Calu3 (cell line): ENCODE measurements at regions not wholly inside any gene's neighbourhood (a gene's known extent, or its start where the extent isn't known, plus 50 kb on each side); places are given as distances from the start of the nearest gene placed in this dataset.

Experiments
- BruUV-seq: library from RNA; stranded (reverse); fragments of 400-500 nt; replicated peaks from 2 replicates; lab custom pipeline; 2021; lab: Mats Ljungman, UMichigan
- CTCF ChIA-PET: fragments of 300-600 bp; sonication (Branson Sonifier 250); formaldehyde crosslinking; loops from one replicate; lab custom pipeline; 2022; ENCODE audit warnings: antibody characterized with exemption; lab: Charles Lee
- DNase-seq: peaks from one replicate; pipeline ENCODE4 v3.0.0; 2022
- H3K27ac Mint-ChIP-seq: one replicate; pipeline ENCODE4 v1.8.0; 2022; ENCODE audit warnings: mixed read lengths; ENCODE audit not compliant: unreplicated experiment
- H3K27me3 Mint-ChIP-seq: one replicate; pipeline ENCODE4 v1.8.0; 2022; ENCODE audit warnings: mixed read lengths; ENCODE audit not compliant: unreplicated experiment
- H3K36me3 Mint-ChIP-seq: one replicate; pipeline ENCODE4 v1.8.0; 2022; ENCODE audit warnings: mild to moderate bottlenecking, moderate library complexity, mixed read lengths; ENCODE audit not compliant: insufficient read depth, unreplicated experiment
- H3K4me1 Mint-ChIP-seq: one replicate; pipeline ENCODE4 v1.8.0; 2022; ENCODE audit warnings: mild to moderate bottlenecking, low read depth, mixed read lengths; ENCODE audit not compliant: unreplicated experiment
- H3K4me3 Mint-ChIP-seq: one replicate; pipeline ENCODE4 v1.8.0; 2022; ENCODE audit warnings: mild to moderate bottlenecking, low read depth, moderate library complexity, mixed read lengths; ENCODE audit not compliant: unreplicated experiment
- H3K9me3 Mint-ChIP-seq: one replicate; pipeline ENCODE4 v1.8.0; 2022; ENCODE audit warnings: low read depth, mixed read lengths; ENCODE audit not compliant: unreplicated experiment
- intact Hi-C: fragments of 100-400 bp; cut with micrococcal nuclease; formaldehyde crosslinking; loops from one replicate; pipeline ENCODE4 v1.10.0; 2022; ENCODE audit not compliant: unreplicated experiment
- TF ChIP-seq, protein P1 (sequence below): fragments of 200-600 bp; IDR thresholded peaks from one replicate; pipeline ENCODE4 v1.8.0; 2022; ENCODE audit warnings: antibody characterized with exemption; ENCODE audit not compliant: unreplicated experiment

DNA sequence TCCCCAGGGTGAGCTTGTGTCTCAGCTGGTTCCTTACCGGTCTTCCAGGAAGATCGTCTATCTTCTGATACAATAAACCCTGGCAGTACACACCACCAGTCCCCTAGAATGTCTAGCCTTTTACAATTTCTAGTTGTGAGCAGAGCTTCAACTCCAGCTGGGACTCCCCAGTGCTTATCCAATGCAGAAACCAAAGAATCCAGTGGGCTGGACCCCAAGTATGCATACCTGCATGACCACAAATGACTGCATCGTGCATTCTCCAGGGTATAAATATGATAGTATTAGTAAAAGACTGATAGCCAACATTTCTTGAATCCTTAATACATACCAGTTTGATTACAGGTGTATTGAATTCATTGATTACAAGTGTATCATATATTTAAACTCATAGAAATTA, 176.0 kb downstream of the SATB1 start:
- DNase-seq = no peak
- H3K9me3 Mint-ChIP-seq = no peaks in the 10 kb centered on the region
- H3K4me3 Mint-ChIP-seq = no peak overlapping the region
- H3K27ac Mint-ChIP-seq = no peak overlapping the region
- no TSS peak for BruUV-seq
- TF ChIP-seq, protein P1, sequence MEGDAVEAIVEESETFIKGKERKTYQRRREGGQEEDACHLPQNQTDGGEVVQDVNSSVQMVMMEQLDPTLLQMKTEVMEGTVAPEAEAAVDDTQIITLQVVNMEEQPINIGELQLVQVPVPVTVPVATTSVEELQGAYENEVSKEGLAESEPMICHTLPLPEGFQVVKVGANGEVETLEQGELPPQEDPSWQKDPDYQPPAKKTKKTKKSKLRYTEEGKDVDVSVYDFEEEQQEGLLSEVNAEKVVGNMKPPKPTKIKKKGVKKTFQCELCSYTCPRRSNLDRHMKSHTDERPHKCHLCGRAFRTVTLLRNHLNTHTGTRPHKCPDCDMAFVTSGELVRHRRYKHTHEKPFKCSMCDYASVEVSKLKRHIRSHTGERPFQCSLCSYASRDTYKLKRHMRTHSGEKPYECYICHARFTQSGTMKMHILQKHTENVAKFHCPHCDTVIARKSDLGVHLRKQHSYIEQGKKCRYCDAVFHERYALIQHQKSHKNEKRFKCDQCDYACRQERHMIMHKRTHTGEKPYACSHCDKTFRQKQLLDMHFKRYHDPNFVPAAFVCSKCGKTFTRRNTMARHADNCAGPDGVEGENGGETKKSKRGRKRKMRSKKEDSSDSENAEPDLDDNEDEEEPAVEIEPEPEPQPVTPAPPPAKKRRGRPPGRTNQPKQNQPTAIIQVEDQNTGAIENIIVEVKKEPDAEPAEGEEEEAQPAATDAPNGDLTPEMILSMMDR = no peak
- peaks cover 7% of the 10 kb centered on the region for H3K4me1 Mint-ChIP-seq
- no peaks in the 10 kb centered on the region for H3K27me3 Mint-ChIP-seq
- no peaks in the 10 kb centered on the region for H3K36me3 Mint-ChIP-seq
- CTCF ChIA-PET = no interaction called here
- intact Hi-C loops = no loop called here

DNA sequence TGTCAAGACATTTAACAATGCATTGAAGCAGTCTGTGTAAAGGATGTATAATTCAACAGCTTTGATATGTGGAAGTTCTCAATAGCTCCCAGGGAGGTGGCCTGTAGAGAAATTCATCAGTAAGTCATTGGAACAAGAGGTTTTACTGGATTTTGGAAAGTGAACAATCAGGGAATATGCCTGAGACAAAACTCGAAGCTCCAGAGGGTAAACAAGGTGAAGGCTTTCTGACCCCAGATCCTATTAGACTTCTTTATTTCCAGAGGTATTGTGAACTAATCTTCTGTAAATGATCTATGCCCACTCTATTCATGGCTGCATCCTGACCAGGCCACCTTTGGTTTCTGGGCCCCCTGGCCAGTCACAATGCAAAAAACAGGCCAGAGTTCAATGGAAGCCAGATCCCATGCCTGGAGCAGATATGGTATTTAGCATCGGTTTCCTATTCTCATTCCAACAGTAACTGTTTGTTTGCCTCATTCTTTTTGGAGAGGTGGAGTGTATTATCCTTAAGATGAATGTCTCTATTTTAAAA, 177.3 kb downstream of the SATB1 start:
- Mint-ChIP-seq H3K4me3 (no peak overlapping the region), H3K27ac (no peak overlapping the region), H3K36me3 (no peaks in the 10 kb centered on the region), H3K27me3 (no peaks in the 10 kb centered on the region), H3K4me1 (peaks cover 7% of the 10 kb centered on the region), H3K9me3 (no peaks in the 10 kb centered on the region)
- CTCF ChIA-PET = interaction anchor here (0.6 kb wide), 1 partner anchor 22 kb away, joined by 3 read pairs; no protein-coding TSS in a partner anchor
- DNase-seq = no peak
- no TSS peak for BruUV-seq
- TF ChIP-seq, protein P1 = no peak
- intact Hi-C loops = no loop called here

DNA sequence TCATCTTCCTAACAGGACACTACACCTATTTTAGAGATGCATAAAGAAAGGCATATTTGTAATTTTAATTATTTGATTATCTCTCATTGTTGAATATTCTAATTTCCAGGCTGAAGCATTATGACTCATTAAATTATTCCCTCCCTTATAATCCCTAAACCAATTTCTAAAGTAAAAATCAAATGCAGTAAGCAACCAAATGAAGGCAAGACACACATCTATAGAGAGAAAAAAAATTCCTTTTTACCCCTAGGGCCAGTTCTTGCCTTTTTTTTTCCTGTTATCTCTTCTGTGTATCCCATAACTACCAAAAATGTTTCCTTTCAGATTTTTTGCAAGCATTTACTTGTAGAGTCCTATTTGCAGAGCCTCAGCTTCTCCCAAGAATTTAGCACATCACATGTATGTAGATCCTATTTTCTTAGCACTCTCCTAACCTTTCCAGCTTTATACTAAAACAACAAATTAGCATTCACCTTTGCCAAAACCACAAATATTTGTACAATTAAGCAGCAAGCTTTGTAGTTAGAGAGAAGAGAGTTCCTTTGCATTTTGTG, 177.9 kb downstream of the SATB1 start:
- no peaks in the 10 kb centered on the region for H3K9me3 Mint-ChIP-seq
- TF ChIP-seq, protein P1 = no peak
- DNase-seq = no peak

DNA sequence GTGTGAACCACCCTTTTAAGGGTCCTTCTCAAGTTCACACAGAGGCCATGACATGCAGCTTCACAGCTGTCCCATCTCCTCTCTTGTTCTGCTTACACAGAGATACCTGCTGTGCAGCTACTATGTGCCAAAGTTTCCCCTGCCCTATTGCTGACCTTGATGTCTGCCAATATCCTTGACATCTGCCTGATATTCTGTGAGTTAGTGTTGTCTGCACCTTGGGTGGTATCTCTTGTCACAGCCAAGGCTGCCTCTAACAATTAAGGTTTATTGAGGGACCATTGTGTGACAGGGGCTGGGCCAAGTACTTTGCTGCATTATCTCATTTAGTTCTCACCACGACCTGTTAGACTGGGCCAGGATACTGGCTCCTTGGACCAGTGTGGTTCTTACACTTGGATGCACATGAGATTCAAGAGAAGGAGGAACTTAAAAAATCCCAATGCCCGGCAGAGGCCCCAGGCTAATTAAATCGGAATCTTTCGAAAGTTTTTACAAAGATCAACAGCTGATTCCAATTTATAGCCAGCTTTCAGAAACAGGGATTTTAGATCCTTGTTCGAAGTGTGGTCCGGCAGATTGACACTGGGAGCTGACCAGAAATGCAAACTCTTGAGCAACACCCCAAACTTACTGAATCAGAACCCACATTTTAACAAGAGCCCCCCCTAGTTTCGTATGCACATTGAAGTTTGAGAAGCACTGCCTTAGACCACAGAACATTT, 178.6 kb downstream of the SATB1 start:
- CTCF ChIA-PET = no interaction called here
- Mint-ChIP-seq H3K4me3 (no peak overlapping the region), H3K36me3 (no peaks in the 10 kb centered on the region)

More for the DNA sequence above, 177.9 kb downstream of the SATB1 start:
- CTCF ChIA-PET = interaction anchor here (0.6 kb wide), 2 partner anchors 23 to 1536 kb away, joined by 3 to 4 read pairs; no protein-coding TSS in a partner anchor
- no TSS peak for BruUV-seq
- H3K4me3 Mint-ChIP-seq = no peak overlapping the region
- H3K36me3 Mint-ChIP-seq = no peaks in the 10 kb centered on the region
- peaks cover 7% of the 10 kb centered on the region for H3K4me1 Mint-ChIP-seq
- intact Hi-C loops = no loop called here
- H3K27me3 Mint-ChIP-seq = no peaks in the 10 kb centered on the region
- H3K27ac Mint-ChIP-seq = no peak overlapping the region

More for the DNA sequence above, 178.6 kb downstream of the SATB1 start:
- no peak for DNase-seq
- H3K9me3 Mint-ChIP-seq = no peaks in the 10 kb centered on the region
- TF ChIP-seq, protein P1 = no peak
- peaks cover 7% of the 10 kb centered on the region for H3K4me1 Mint-ChIP-seq
- intact Hi-C loops = no loop called here
- no peaks in the 10 kb centered on the region for H3K27me3 Mint-ChIP-seq
- H3K27ac Mint-ChIP-seq = no peak overlapping the region
- no TSS peak for BruUV-seq
